ENCODE measurements at regions not wholly inside any gene's neighbourhood (a gene's known extent, or its start where the extent isn't known, plus 50 kb on each side); places are given as distances from the start of the nearest gene placed in this dataset.

- intact Hi-C loops (cut with micrococcal nuclease; ENCODE audit: unreplicated experiment): no loop called here
- H3K27me3 ChIP-seq (replicated peaks; ENCODE audit: insufficient read depth, low read depth, low read length, poor library complexity): peaks cover 3% of the 10 kb centered on the region
- CTCF ChIA-PET: interaction anchor here (0.7 kb wide), 1 partner anchor 24 kb away, joined by 4 read pairs; no protein-coding TSS in a partner anchor
Measured at GRCh38 chr15:29590701-29591100, 231.6 kb downstream of the TJP1 start.

GRCh38 chr15:29589975-29590374, 232.3 kb downstream of the TJP1 start:
- Histone ChIP-seq H3K4me3 (ENCODE audit: low read depth, low read length, poor library complexity, severe bottlenecking) (no peak overlapping the region), H3K9me3 (ENCODE audit: low read depth, low read length, poor library complexity, severe bottlenecking) (no peaks in the 10 kb centered on the region), H3K27me3 (replicated peaks; ENCODE audit: insufficient read depth, low read depth, low read length, poor library complexity) (peaks cover 3% of the 10 kb centered on the region), H3K27ac (ENCODE audit: low read depth, low read length, poor library complexity, severe bottlenecking) (no peak overlapping the region), H3K36me3 (ENCODE audit: insufficient read depth, low read length, poor library complexity, severe bottlenecking) (no peaks in the 10 kb centered on the region), H3K4me1 (ENCODE audit: insufficient read depth, low read length, poor library complexity, severe bottlenecking) (peaks cover 6% of the 10 kb centered on the region)
- BruUV-seq (replicated peaks): no TSS peak
- TF ChIP-seq, protein P1, sequence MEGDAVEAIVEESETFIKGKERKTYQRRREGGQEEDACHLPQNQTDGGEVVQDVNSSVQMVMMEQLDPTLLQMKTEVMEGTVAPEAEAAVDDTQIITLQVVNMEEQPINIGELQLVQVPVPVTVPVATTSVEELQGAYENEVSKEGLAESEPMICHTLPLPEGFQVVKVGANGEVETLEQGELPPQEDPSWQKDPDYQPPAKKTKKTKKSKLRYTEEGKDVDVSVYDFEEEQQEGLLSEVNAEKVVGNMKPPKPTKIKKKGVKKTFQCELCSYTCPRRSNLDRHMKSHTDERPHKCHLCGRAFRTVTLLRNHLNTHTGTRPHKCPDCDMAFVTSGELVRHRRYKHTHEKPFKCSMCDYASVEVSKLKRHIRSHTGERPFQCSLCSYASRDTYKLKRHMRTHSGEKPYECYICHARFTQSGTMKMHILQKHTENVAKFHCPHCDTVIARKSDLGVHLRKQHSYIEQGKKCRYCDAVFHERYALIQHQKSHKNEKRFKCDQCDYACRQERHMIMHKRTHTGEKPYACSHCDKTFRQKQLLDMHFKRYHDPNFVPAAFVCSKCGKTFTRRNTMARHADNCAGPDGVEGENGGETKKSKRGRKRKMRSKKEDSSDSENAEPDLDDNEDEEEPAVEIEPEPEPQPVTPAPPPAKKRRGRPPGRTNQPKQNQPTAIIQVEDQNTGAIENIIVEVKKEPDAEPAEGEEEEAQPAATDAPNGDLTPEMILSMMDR (conservative IDR thresholded peaks at IDR 0.05; ENCODE audit: low read depth, low read length): no peak
- TF ChIP-seq EZH2 (IDR thresholded peaks at IDR 0.05; ENCODE audit: borderline replicate concordance, low read depth, low read length, poor library complexity, severe bottlenecking): no peak
- POLR2A ChIA-PET (ENCODE audit: low non-redundant PET): no interaction called here
- CTCF ChIA-PET: interaction anchor here (0.7 kb wide), 1 partner anchor 23 kb away, joined by 4 read pairs; no protein-coding TSS in a partner anchor
- no peak for DNase-seq (ENCODE audit: low spot score)
- intact Hi-C loops (cut with micrococcal nuclease; ENCODE audit: unreplicated experiment): no loop called here

More at GRCh38 chr15:29590701-29591100, 231.6 kb downstream of the TJP1 start:
- Histone ChIP-seq H3K4me3 (ENCODE audit: low read depth, low read length, poor library complexity, severe bottlenecking) (no peak overlapping the region), H3K9me3 (ENCODE audit: low read depth, low read length, poor library complexity, severe bottlenecking) (no peaks in the 10 kb centered on the region), H3K36me3 (ENCODE audit: insufficient read depth, low read length, poor library complexity, severe bottlenecking) (no peaks in the 10 kb centered on the region), H3K4me1 (ENCODE audit: insufficient read depth, low read length, poor library complexity, severe bottlenecking) (peaks cover 6% of the 10 kb centered on the region), H3K27ac (ENCODE audit: low read depth, low read length, poor library complexity, severe bottlenecking) (no peak overlapping the region)
- BruUV-seq (replicated peaks): no TSS peak
- peak; percentile 76 for DNase-seq (ENCODE audit: low spot score)
- TF ChIP-seq EZH2 (IDR thresholded peaks at IDR 0.05; ENCODE audit: borderline replicate concordance, low read depth, low read length, poor library complexity, severe bottlenecking): no peak
- TF ChIP-seq, protein P1 (conservative IDR thresholded peaks at IDR 0.05; ENCODE audit: low read depth, low read length): no peak
- POLR2A ChIA-PET (ENCODE audit: low non-redundant PET): no interaction called here

DNA sequence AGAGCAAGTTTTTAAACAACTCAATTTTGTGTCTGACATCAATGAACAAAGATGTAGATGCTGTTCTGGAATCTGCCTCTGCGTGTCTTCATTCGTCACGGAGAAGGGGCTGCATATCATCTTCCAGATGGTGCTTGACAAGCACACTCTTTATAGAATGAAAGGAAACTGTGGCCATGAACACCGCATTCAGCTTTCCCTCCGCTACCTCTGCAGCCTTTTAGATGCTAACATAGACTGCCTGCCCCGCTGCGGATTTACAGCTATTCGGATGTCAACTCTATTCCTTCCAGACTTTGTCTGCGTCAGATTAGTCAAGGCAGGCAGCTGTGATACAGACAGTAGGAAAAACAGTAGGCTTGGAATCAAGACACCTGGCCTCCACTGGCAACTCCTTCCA, 232.9 kb downstream of the TJP1 start:
- intact Hi-C loops (cut with micrococcal nuclease; ENCODE audit: unreplicated experiment): no loop called here
- H3K27me3 ChIP-seq (replicated peaks; ENCODE audit: insufficient read depth, low read depth, low read length, poor library complexity): peaks cover 3% of the 10 kb centered on the region
- peak; percentile 10 for DNase-seq (ENCODE audit: low spot score)
- POLR2A ChIA-PET (ENCODE audit: low non-redundant PET): no interaction called here
- TF ChIP-seq, protein P1 (conservative IDR thresholded peaks at IDR 0.05; ENCODE audit: low read depth, low read length): no peak
- no peak for TF ChIP-seq EZH2 (IDR thresholded peaks at IDR 0.05; ENCODE audit: borderline replicate concordance, low read depth, low read length, poor library complexity, severe bottlenecking)
- CTCF ChIA-PET: no interaction called here
- H3K36me3 ChIP-seq (ENCODE audit: insufficient read depth, low read length, poor library complexity, severe bottlenecking): no peaks in the 10 kb centered on the region
- peaks cover 6% of the 10 kb centered on the region for H3K4me1 ChIP-seq (ENCODE audit: insufficient read depth, low read length, poor library complexity, severe bottlenecking)
- no TSS peak for BruUV-seq (replicated peaks)
- H3K27ac ChIP-seq (ENCODE audit: low read depth, low read length, poor library complexity, severe bottlenecking): no peak overlapping the region
- H3K4me3 ChIP-seq (ENCODE audit: low read depth, low read length, poor library complexity, severe bottlenecking): no peak overlapping the region
- no peaks in the 10 kb centered on the region for H3K9me3 ChIP-seq (ENCODE audit: low read depth, low read length, poor library complexity, severe bottlenecking)

All from A673 (cell line).